Peyer's patch (tissue), 4 donors: ENCODE measurements at regions not wholly inside any gene's neighbourhood (a gene's known extent, or its start where the extent isn't known, plus 50 kb on each side); places are given as distances from the start of the nearest gene placed in this dataset.

Source experiments
- DNase-seq, 3 donors: peaks; one replicate each; pipeline ENCODE4 v3.0.0-alpha.2; 2017 to 2019
- H3K27ac ChIP-seq, 4 donors: fragments of 200-600 bp; sonication (generic); one replicate each; pipeline ENCODE4 v1.5.1; 2016 to 2019
- H3K27me3 ChIP-seq, 2 donors: fragments of 200-600 bp; sonication (generic); one replicate each; pipeline ENCODE4 v1.5.1; 2019
- H3K36me3 ChIP-seq, 3 donors: fragments of 200-600 bp; sonication (generic); one replicate each; pipeline ENCODE4 v1.5.1; 2016 to 2019
- H3K4me1 ChIP-seq, 4 donors: fragments of 200-600 bp; sonication (generic); one replicate each; pipeline ENCODE4 v1.5.1; 2016 to 2019
- H3K4me3 ChIP-seq, 4 donors: fragments of 200-600 bp; sonication (generic); 1 replicate in 3 of 4; 2 replicates in 1 of 4; pipeline ENCODE4 v1.5.1; 2016 to 2019; ENCODE audit warnings: mild to moderate bottlenecking in 1 of 4
- H3K9me3 ChIP-seq, 4 donors: fragments of 200-600 bp; sonication (generic); one replicate each; pipeline ENCODE4 v1.5.1; 2016 to 2019; ENCODE audit warnings: mild to moderate bottlenecking in 1 of 4
- POLR2A ChIP-seq, 2 donors: fragments of 450-650 bp; IDR thresholded peaks; one replicate each; pipeline ENCODE4 v1.5.1; 2017; ENCODE audit warnings: antibody characterized with exemption in 2 of 2, mild to moderate bottlenecking in 2 of 2, moderate library complexity in 2 of 2
- TF ChIP-seq, protein P1 (sequence below), 6 experiments: fragments of 450-650 bp in 4 of 6; fragments of 200-600 bp in 2 of 6; sonication (generic) in 1 of 6; IDR thresholded peaks; one replicate each; pipeline ENCODE4 v1.5.1; 2017 to 2019; ENCODE audit warnings: antibody characterized with exemption in 6 of 6, mild to moderate bottlenecking in 3 of 6, moderate library complexity in 1 of 6

DNA sequence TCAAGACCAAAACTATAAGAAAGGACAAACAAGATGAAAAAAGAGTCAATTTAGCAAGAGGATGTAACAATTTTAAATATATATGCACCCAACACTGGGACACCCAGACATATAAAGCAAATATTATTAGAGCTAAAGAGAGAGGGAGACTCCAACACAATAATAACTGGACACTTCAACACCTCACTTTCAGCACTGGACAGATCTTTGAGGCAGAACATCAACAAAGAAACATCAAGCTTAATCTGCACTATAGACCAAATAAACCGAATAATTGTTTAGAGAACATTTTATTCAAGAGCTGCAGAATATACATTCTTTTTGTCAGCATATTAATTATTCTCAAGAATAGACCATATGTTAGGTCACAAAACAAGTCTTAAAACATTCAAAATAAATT lies 109.7 kb upstream of the TET2 start:
- H3K9me3 ChIP-seq, result peaks cover 0 to under 1% (median 0%) of the 10 kb centered on the region in 4 donors
- H3K27ac ChIP-seq, result no peak overlapping the region
- H3K4me1 ChIP-seq, result no peaks in the 10 kb centered on the region
- no peaks in the 10 kb centered on the region for H3K36me3 ChIP-seq
- no peak for DNase-seq
- H3K27me3 ChIP-seq, result no peaks in the 10 kb centered on the region
- TF ChIP-seq, protein P1, sequence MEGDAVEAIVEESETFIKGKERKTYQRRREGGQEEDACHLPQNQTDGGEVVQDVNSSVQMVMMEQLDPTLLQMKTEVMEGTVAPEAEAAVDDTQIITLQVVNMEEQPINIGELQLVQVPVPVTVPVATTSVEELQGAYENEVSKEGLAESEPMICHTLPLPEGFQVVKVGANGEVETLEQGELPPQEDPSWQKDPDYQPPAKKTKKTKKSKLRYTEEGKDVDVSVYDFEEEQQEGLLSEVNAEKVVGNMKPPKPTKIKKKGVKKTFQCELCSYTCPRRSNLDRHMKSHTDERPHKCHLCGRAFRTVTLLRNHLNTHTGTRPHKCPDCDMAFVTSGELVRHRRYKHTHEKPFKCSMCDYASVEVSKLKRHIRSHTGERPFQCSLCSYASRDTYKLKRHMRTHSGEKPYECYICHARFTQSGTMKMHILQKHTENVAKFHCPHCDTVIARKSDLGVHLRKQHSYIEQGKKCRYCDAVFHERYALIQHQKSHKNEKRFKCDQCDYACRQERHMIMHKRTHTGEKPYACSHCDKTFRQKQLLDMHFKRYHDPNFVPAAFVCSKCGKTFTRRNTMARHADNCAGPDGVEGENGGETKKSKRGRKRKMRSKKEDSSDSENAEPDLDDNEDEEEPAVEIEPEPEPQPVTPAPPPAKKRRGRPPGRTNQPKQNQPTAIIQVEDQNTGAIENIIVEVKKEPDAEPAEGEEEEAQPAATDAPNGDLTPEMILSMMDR (IDR thresholded peaks at IDR 0.05), result no peak
- TF ChIP-seq POLR2A (IDR thresholded peaks at IDR 0.05), result no peak
- H3K4me3 ChIP-seq, result no peak overlapping the region

DNA sequence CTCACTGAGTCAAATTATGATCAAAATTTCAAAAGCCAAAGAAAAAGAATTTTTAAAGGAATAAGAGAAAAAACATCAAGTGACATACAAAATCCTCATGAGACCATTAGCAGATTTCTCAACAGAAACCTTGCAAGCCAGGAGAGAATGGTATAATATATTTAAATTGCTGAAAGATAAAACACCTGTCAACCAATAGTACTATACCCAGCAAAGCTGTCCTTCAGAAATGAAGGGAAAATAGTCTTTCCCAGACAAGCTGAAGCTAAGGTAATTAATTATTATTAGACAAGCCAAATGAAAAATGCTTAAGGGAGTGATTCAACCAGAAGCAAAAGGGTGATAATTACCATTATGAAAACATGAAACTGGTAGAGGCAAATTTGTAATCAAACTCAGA lies 104.2 kb upstream of the TET2 start:
- no peaks in the 10 kb centered on the region for H3K4me1 ChIP-seq
- TF ChIP-seq, protein P1 (IDR thresholded peaks at IDR 0.05), result no peak
- H3K27ac ChIP-seq, result no peak overlapping the region
- peaks cover 0 to 4% (median 0%) of the 10 kb centered on the region in 4 donors for H3K9me3 ChIP-seq
- H3K4me3 ChIP-seq, result no peak overlapping the region
- no peaks in the 10 kb centered on the region for H3K36me3 ChIP-seq
- no peaks in the 10 kb centered on the region for H3K27me3 ChIP-seq
- DNase-seq, result no peak

DNA sequence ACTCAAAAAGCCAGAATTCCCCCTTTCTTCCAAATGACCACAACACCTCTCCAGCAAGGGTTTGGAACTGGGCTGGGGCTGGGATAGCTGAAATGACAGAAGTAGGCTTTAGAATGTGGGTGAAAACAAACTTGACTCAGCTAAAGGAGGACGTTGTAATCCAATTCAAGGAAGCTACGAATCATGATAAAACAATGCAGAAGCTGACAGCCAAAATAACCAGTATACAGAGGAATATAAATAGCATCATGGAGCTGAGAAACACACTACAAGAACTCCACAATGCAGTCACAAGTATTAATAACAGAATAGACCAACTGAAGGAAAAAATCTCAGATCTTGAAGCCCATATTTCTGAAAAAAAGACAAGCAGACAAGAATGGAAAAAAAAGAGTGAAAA lies 95.8 kb upstream of the TET2 start:
- no peak for TF ChIP-seq POLR2A (IDR thresholded peaks at IDR 0.05)
- TF ChIP-seq, protein P1 (IDR thresholded peaks at IDR 0.05), result no peak
- Histone ChIP-seq H3K4me3 (no peak overlapping the region), H3K4me1 (no peaks in the 10 kb centered on the region), H3K27ac (no peak overlapping the region), H3K27me3 (no peaks in the 10 kb centered on the region), H3K36me3 (no peaks in the 10 kb centered on the region), H3K9me3 (no peaks in the 10 kb centered on the region)
- no peak for DNase-seq

DNA sequence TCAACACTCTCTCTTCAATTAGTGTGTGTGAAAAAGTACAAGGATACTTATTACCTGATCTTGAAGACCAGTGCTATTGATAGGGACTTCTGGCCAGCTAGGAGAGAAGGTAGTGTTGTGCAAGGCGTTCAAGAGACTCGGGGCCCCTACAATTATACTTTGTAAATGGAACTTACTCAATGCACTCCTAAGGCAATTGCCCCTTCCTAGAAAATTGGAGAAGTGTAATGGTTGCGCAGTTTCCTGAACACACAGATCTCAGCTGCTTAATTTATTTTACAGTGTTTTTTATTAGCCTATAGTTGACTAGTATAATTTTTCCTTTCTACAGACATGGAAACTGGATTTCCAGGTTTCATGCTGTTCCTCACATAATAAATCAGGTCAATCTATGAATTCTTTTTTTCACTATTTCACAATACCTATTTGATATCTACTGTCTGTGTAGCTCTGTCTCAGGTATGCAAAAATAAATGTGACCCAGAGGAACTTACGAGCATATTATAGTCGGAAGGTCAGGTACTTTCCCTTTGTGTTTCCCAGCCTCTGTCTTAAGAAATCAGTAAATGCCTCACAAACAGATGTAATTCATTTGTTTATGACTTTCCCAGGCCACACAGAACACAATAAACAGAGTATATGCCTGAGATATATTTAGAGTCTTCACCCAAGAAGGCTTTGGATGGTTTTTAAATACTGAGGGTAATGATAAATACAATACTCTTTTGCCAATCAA lies 89.1 kb upstream of the TET2 start:
- Histone ChIP-seq H3K9me3 (no peaks in the 10 kb centered on the region), H3K4me3 (no peak overlapping the region), H3K36me3 (no peaks in the 10 kb centered on the region), H3K27ac (no peak overlapping the region), H3K4me1 (no peaks in the 10 kb centered on the region), H3K27me3 (no peaks in the 10 kb centered on the region)
- TF ChIP-seq, protein P1 (IDR thresholded peaks at IDR 0.05), result no peak
- TF ChIP-seq POLR2A (IDR thresholded peaks at IDR 0.05), result no peak
- no peak for DNase-seq

DNA sequence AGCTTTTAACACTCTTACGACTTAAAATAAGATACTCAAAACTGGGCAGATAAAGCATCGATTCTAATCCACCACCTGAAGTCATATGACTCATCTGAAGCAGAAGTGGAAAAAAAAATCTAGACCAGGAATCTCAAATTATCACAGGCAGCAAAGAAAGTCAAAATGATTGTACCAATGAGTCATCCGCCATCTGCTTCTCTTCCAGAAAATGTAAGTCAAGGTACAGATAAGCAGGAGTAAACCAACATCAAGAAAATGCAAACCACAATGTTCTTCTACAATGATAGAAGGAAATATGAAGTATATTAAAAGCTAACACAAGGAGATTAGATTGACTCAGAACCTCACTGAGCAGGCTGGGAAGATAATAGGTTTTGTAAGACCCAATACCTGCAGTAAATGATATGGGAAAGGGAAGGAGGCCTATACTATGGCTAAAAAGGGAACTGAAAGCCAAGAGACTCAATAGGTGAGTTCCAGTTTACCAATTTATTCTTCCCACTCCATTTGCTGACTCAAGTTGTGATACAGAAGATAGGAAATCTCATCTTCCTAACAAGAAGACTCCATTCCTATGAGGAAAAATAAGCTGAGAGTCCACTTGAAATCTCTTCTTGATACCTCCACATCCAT lies 88.4 kb upstream of the TET2 start:
- no peaks in the 10 kb centered on the region for H3K4me1 ChIP-seq
- no peaks in the 10 kb centered on the region for H3K36me3 ChIP-seq
- no peaks in the 10 kb centered on the region for H3K27me3 ChIP-seq
- no peaks in the 10 kb centered on the region for H3K9me3 ChIP-seq
- H3K4me3 ChIP-seq, result no peak overlapping the region
- TF ChIP-seq, protein P1 (IDR thresholded peaks at IDR 0.05), result no peak
- TF ChIP-seq POLR2A (IDR thresholded peaks at IDR 0.05), result no peak
- no peak for DNase-seq
- no peak overlapping the region for H3K27ac ChIP-seq
